HL-60 (cell line): ENCODE measurements at regions not wholly inside any gene's neighbourhood (a gene's known extent, or its start where the extent isn't known, plus 50 kb on each side); places are given as distances from the start of the nearest gene placed in this dataset.
"Not testable (repeated sequence)": the region's sequence is repeated elsewhere in the genome, so short reads cannot be mapped to it uniquely, and the experiment has no call there.

ENCODE experiments used
- DNase-seq, 2 experiments: peaks; one replicate each; pipeline ENCODE4 v3.0.0-alpha.2; 2010 to 2020; ENCODE audit warnings: low read depth in 1 of 2, low spot score in 1 of 2
- H3K27ac ChIP-seq: fragments of 250-450 bp; sonication (Bioruptor Pico); replicated peaks from 2 replicates; pipeline ENCODE4 v1.5.1; 2020; ENCODE audit warnings: mild to moderate bottlenecking, moderate library complexity
- H3K27me3 ChIP-seq: fragments of 250-450 bp; sonication (Bioruptor Pico); 2 replicates; pipeline ENCODE4 v1.5.1; 2021; ENCODE audit warnings: mild to moderate bottlenecking, moderate library complexity; ENCODE audit not compliant: insufficient read depth, poor library complexity, severe bottlenecking
- H3K4me3 ChIP-seq: replicated peaks from 2 replicates; pipeline ENCODE4 v1.5.1; 2011; ENCODE audit warnings: mild to moderate bottlenecking, control low read depth, low read length; ENCODE audit not compliant: insufficient read depth
- CTCF ChIP-seq: IDR thresholded peaks from one replicate; pipeline ENCODE4 v1.5.1; 2011; ENCODE audit warnings: low read length, control low read depth, inconsistent platforms; ENCODE audit not compliant: insufficient read depth
- GABPA ChIP-seq: IDR thresholded peaks from 2 replicates; pipeline ENCODE4 v1.6.1; 2012; ENCODE audit warnings: low read depth
- POLR2AphosphoS5 ChIP-seq: IDR thresholded peaks from 2 replicates; pipeline ENCODE4 v1.6.1; 2012; ENCODE audit warnings: low read depth
- REST ChIP-seq: IDR thresholded peaks from 2 replicates; pipeline ENCODE4 v1.6.1; 2012; ENCODE audit warnings: low read depth; ENCODE audit not compliant: insufficient replicate concordance
- SPI1 ChIP-seq: IDR thresholded peaks from 2 replicates; pipeline ENCODE4 v1.6.1; 2012; ENCODE audit warnings: low read depth, mild to moderate bottlenecking, borderline replicate concordance

- no peak for TF ChIP-seq POLR2AphosphoS5
- no peak for TF ChIP-seq REST
- no peak for TF ChIP-seq GABPA
- no peak for TF ChIP-seq SPI1
- no peak for TF ChIP-seq CTCF
- no peaks in the 10 kb centered on the region for H3K27me3 ChIP-seq
- H3K27ac ChIP-seq: no peak overlapping the region
- DNase-seq: no peak
- H3K4me3 ChIP-seq: no peak overlapping the region
Measured at GRCh38 chr1:83418558-83418957, 580.4 kb downstream of the TTLL7 start.

GRCh38 chr1:83413839-83414107, 585.2 kb downstream of the TTLL7 start:
- H3K27me3 ChIP-seq, H3K27ac ChIP-seq, H3K4me3 ChIP-seq, DNase-seq: not testable (repeated sequence)

GRCh38 chr1:83410746-83411413, 588.1 kb downstream of the TTLL7 start:
- H3K27ac ChIP-seq, H3K4me3 ChIP-seq, DNase-seq, H3K27me3 ChIP-seq: not testable (repeated sequence)

GRCh38 chr1:83406693-83407371, 592.1 kb downstream of the TTLL7 start:
- DNase-seq, H3K27ac ChIP-seq, H3K27me3 ChIP-seq, H3K4me3 ChIP-seq: not testable (repeated sequence)

- not testable (repeated sequence) for H3K4me3 ChIP-seq, H3K27ac ChIP-seq, H3K27me3 ChIP-seq, DNase-seq
Measured at GRCh38 chr1:83405789-83406188, 593.1 kb downstream of the TTLL7 start.

GRCh38 chr1:83403500-83403899, 595.4 kb downstream of the TTLL7 start:
- not testable (repeated sequence) for H3K27me3 ChIP-seq, H3K4me3 ChIP-seq, DNase-seq

GRCh38 chr1:83401146-83401545, 597.8 kb downstream of the TTLL7 start:
- not testable (repeated sequence) for H3K27me3 ChIP-seq, H3K4me3 ChIP-seq, H3K27ac ChIP-seq, DNase-seq

More at GRCh38 chr1:83403500-83403899, 595.4 kb downstream of the TTLL7 start:
- H3K27ac ChIP-seq: not testable (repeated sequence)

- not testable (repeated sequence) for DNase-seq, H3K27ac ChIP-seq, H3K27me3 ChIP-seq, H3K4me3 ChIP-seq
Measured at GRCh38 chr1:83400173-83400572, 598.8 kb downstream of the TTLL7 start.

GRCh38 chr1:83398125-83398524, 600.8 kb downstream of the TTLL7 start:
- H3K4me3 ChIP-seq, H3K27me3 ChIP-seq, H3K27ac ChIP-seq, DNase-seq: not testable (repeated sequence)

GRCh38 chr1:83395130-83395529, 603.8 kb downstream of the TTLL7 start:
- not testable (repeated sequence) for H3K4me3 ChIP-seq, H3K27ac ChIP-seq, DNase-seq, H3K27me3 ChIP-seq

GRCh38 chr1:83386946-83387345, 612.0 kb downstream of the TTLL7 start:
- not testable (repeated sequence) for H3K4me3 ChIP-seq, H3K27ac ChIP-seq, H3K27me3 ChIP-seq, DNase-seq

- H3K27me3 ChIP-seq, H3K4me3 ChIP-seq, DNase-seq, H3K27ac ChIP-seq: not testable (repeated sequence)
Measured at GRCh38 chr1:83383107-83383506, 615.8 kb downstream of the TTLL7 start.
